Ovary (tissue), 7 donors: ENCODE measurements at regions not wholly inside any gene's neighbourhood (a gene's known extent, or its start where the extent isn't known, plus 50 kb on each side); places are given as distances from the start of the nearest gene placed in this dataset.

Experiments used
- DNase-seq, 5 donors: peaks; one replicate each; pipeline ENCODE4 v3.0.0-alpha.2; 2019 to 2020
- H3K27ac ChIP-seq, 2 donors: fragments of 200-600 bp; one replicate each; pipeline versions ENCODE4 v1.5.1 to v1.8.0; 2019 to 2022
- H3K27me3 ChIP-seq: fragments of 200-600 bp; one replicate; pipeline ENCODE4 v1.8.0; 2022
- H3K36me3 ChIP-seq: fragments of 200-600 bp; sonication (generic); one replicate; pipeline ENCODE4 v1.5.1; 2019
- H3K4me1 ChIP-seq: one replicate; pipeline ENCODE4 v1.8.1; 2013; ENCODE audit warnings: mild to moderate bottlenecking, moderate library complexity; ENCODE audit not compliant: insufficient read depth
- H3K4me3 ChIP-seq: fragments of 200-600 bp; sonication (generic); one replicate; pipeline ENCODE4 v1.5.1; 2017
- H3K9me3 ChIP-seq, 2 donors: fragments of 200-600 bp in 1 of 2; sonication (generic) in 1 of 2; one replicate each; pipeline versions ENCODE4 v1.5.1 to v1.8.1; 2013 to 2019; ENCODE audit warnings: mild to moderate bottlenecking in 1 of 2, moderate library complexity in 1 of 2
- EP300 ChIP-seq: sonication (generic); formaldehyde crosslinking; IDR thresholded peaks from one replicate; pipeline ENCODE4 v1.6.1; 2017; ENCODE audit warnings: antibody characterized with exemption
- POLR2A ChIP-seq: fragments of 450-650 bp; IDR thresholded peaks from one replicate; pipeline ENCODE4 v1.6.1; 2017; ENCODE audit warnings: antibody characterized with exemption, mild to moderate bottlenecking, moderate library complexity
- WGBS, 3 donors: extraction: QIAGEN DNeasy Blood & Tissue Kit in 1 of 3; methylation state at CpG; one replicate each; pipeline versions ENCODE4 v1.1.5 to v1.1.7; 2013 to 2017; 5-methylcytosine and 5-hydroxymethylcytosine counted together
- intact Hi-C, 4 donors: fragments of 100-400 bp; cut with DNase I; formaldehyde crosslinking; loops; one replicate each; pipeline versions ENCODE4 v1.11.0 to v1.15.1; 2022 to 2023
- TF ChIP-seq, protein P1 (sequence below), 3 donors: fragments of 450-650 bp in 2 of 3; fragments of 200-600 bp in 1 of 3; IDR thresholded peaks; one replicate each; pipeline versions ENCODE4 v1.5.1 to v1.8.0; 2016 to 2022; ENCODE audit warnings: antibody characterized with exemption in 3 of 3, mild to moderate bottlenecking in 1 of 3
- donor health status: DM: no; HTN: no; CAD: no; lungs with moderate emphysema.
- donor health status: DM: no; HTN: no; CAD: no.
- donor health status: Bipolar disorder and iron deficiency.
- donor health status: DM: no; HTN: no; CAD: no.
- donor health status: DM: yes; HTN: yes; CAD: no.

DNA sequence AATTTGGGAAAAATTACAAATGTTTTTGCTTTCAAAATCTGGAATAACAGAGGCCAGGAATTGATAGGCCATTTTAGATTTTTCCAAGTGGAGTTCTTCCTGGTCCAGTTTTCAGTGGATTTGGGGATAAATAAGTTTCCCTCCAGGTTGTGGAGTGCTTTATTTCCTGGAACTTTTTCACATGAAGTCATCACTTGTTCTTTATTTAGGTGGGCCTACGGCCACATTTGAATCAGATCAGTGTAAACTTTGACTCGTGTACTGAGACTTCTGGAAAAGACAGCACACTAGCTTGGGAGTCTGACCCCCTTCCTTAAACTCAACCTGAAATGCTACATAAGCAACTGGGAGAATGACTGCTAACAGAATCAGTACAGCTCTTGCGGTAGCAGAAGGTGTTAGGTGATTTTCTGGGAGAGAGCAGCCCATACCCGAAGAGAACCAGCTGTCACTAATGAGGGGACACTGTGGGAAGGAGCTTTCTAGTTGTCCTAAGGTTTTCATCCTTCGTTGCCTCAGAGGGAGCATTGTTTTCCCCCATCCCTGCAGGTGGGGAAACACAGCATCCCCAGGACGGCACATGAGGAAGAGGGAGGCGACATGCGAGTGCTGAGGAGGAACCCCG lies 235.2 kb upstream of the FAT1 start:
- Histone ChIP-seq H3K4me1 (no peaks in the 10 kb centered on the region), H3K36me3 (no peaks in the 10 kb centered on the region), H3K4me3 (no peak overlapping the region), H3K27ac (no peak overlapping the region), H3K9me3 (no peaks in the 10 kb centered on the region), H3K27me3 (no peaks in the 10 kb centered on the region)
- TF ChIP-seq, protein P1, sequence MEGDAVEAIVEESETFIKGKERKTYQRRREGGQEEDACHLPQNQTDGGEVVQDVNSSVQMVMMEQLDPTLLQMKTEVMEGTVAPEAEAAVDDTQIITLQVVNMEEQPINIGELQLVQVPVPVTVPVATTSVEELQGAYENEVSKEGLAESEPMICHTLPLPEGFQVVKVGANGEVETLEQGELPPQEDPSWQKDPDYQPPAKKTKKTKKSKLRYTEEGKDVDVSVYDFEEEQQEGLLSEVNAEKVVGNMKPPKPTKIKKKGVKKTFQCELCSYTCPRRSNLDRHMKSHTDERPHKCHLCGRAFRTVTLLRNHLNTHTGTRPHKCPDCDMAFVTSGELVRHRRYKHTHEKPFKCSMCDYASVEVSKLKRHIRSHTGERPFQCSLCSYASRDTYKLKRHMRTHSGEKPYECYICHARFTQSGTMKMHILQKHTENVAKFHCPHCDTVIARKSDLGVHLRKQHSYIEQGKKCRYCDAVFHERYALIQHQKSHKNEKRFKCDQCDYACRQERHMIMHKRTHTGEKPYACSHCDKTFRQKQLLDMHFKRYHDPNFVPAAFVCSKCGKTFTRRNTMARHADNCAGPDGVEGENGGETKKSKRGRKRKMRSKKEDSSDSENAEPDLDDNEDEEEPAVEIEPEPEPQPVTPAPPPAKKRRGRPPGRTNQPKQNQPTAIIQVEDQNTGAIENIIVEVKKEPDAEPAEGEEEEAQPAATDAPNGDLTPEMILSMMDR (IDR thresholded peaks at IDR 0.05): no peak
- 56 to 71% (median 62%) methylated on average over 7 to 9 of the region's 9 CpGs for WGBS, 3 donors
- intact Hi-C loops: no loop called here
- DNase-seq: no peak

DNA sequence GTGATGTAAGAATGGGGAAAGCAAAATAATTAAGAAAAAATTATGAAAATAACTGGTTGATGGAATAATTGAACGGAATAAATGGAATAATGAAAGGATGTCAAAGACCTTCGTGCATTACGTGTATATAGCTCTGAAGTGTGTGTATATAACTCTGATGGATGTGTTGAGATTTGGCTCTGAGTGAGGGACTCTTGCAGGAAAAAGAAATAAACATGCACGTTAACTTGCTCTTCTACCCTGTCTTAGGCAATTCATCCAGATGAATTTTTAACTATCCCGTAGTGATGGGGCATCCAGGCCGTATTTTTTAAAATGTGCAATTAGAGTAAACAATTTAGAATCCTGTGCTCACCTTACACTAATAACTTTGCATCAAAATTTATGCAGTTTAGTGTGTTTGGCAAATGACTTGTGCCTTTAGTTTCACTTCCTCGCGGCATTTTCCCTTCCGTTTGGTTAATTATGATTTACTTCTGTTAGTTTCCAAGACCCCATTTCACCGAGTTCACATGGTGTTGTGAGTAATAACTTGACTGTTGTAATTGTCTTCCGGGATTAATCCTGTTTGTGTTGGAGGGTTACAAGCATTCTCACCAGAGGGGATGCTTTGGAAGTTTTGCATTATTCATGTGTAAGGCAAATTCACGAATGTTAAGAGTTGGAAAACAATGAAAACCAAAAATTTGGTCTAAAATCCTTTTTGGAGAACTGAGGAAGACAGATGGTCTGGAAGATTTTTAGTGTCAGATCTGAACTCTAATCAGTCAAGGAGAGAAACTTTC lies 256.5 kb upstream of the FAT1 start:
- TF ChIP-seq, protein P1 (IDR thresholded peaks at IDR 0.05): no peak
- TF ChIP-seq EP300 (no peak), POLR2A (no peak)
- DNase-seq: no peak
- WGBS, 3 donors: 68 to 77% (median 72%) methylated on average over 12 of the region's 12 CpGs
- Histone ChIP-seq H3K27me3 (no peaks in the 10 kb centered on the region), H3K4me1 (no peaks in the 10 kb centered on the region), H3K36me3 (no peaks in the 10 kb centered on the region), H3K27ac (no peak overlapping the region), H3K4me3 (no peak overlapping the region), H3K9me3 (no peaks in the 10 kb centered on the region)
- intact Hi-C loops: no loop called here

GRCh38 chr4:186981161-186981560 lies 257.5 kb upstream of the FAT1 start:
- H3K36me3 ChIP-seq: no peaks in the 10 kb centered on the region
- no peaks in the 10 kb centered on the region for H3K4me1 ChIP-seq
- 45 to 51% (median 51%) methylated on average over 2 of the region's 2 CpGs for WGBS, 3 donors
- H3K27ac ChIP-seq: no peak overlapping the region
- intact Hi-C loops: no loop called here
- no peaks in the 10 kb centered on the region for H3K9me3 ChIP-seq
- no peaks in the 10 kb centered on the region for H3K27me3 ChIP-seq
- TF ChIP-seq, protein P1 (IDR thresholded peaks at IDR 0.05): no peak
- no peak for TF ChIP-seq EP300
- no peak for TF ChIP-seq POLR2A
- H3K4me3 ChIP-seq: no peak overlapping the region
- no peak for DNase-seq

- no peak for DNase-seq
- WGBS, 3 donors: 89 to 92% (median 90%) methylated on average over 7 of the region's 7 CpGs
- Histone ChIP-seq H3K4me1 (no peaks in the 10 kb centered on the region), H3K27me3 (no peaks in the 10 kb centered on the region), H3K36me3 (no peaks in the 10 kb centered on the region), H3K27ac (no peak overlapping the region), H3K9me3 (no peaks in the 10 kb centered on the region), H3K4me3 (no peak overlapping the region)
- TF ChIP-seq, protein P1 (IDR thresholded peaks at IDR 0.05): no peak
- TF ChIP-seq EP300 (no peak), POLR2A (no peak)
- intact Hi-C loops: no loop called here
Observed at GRCh38 chr4:186982160-186982559, 258.5 kb upstream of the FAT1 start.
